Esophagus squamous epithelium (tissue), 4 donors: ENCODE measurements at regions not wholly inside any gene's neighbourhood (a gene's known extent, or its start where the extent isn't known, plus 50 kb on each side); places are given as distances from the start of the nearest gene placed in this dataset.

Experiments
- CTCF ChIP-seq, 6 experiments: fragments of 450-650 bp in 4 of 6; fragments of 200-600 bp in 2 of 6; sonication (generic) in 2 of 6; IDR thresholded peaks; one replicate each; pipeline ENCODE4 v1.5.1; 2016 to 2019; ENCODE audit warnings: antibody characterized with exemption in 6 of 6, mild to moderate bottlenecking in 4 of 6, moderate library complexity in 4 of 6
- POLR2A ChIP-seq, 4 donors: fragments of 450-650 bp; IDR thresholded peaks; one replicate each; pipeline ENCODE4 v1.6.1; 2017; ENCODE audit warnings: antibody characterized with exemption in 4 of 4, mild to moderate bottlenecking in 4 of 4, moderate library complexity in 3 of 4

GRCh38 chr5:164002214-164002613, 496.8 kb downstream of the MAT2B start:
- TF ChIP-seq POLR2A (IDR thresholded peaks at IDR 0.05) (no peak), CTCF (IDR thresholded peaks at IDR 0.05) (no peak)
